Muscle layer of duodenum (tissue), 2 donors: ENCODE measurements at regions not wholly inside any gene's neighbourhood (a gene's known extent, or its start where the extent isn't known, plus 50 kb on each side); places are given as distances from the start of the nearest gene placed in this dataset.

Experiments used
- H3K27ac ChIP-seq: one replicate; pipeline ENCODE4 v1.7.0; 2013; ENCODE audit warnings: mild to moderate bottlenecking, low read length
- H3K27me3 ChIP-seq: one replicate; pipeline ENCODE4 v1.7.0; 2013; ENCODE audit warnings: low read depth, mild to moderate bottlenecking, control low read depth, low read length
- H3K36me3 ChIP-seq, 2 donors: one replicate each; pipeline ENCODE4 v1.7.0; 2013; ENCODE audit warnings: low read length in 2 of 2, control low read depth in 1 of 2, mild to moderate bottlenecking in 1 of 2; ENCODE audit not compliant: insufficient read depth in 2 of 2, control insufficient read depth in 1 of 2
- H3K4me1 ChIP-seq, 2 donors: one replicate each; pipeline ENCODE4 v1.7.0; 2013; ENCODE audit warnings: low read length in 2 of 2, mild to moderate bottlenecking in 2 of 2, control low read depth in 1 of 2, moderate library complexity in 1 of 2; ENCODE audit not compliant: insufficient read depth in 2 of 2, control insufficient read depth in 1 of 2
- H3K4me3 ChIP-seq, 2 donors: one replicate each; pipeline ENCODE4 v1.7.0; 2013; ENCODE audit warnings: low read length in 2 of 2, low read depth in 1 of 2, mild to moderate bottlenecking in 1 of 2
- H3K9me3 ChIP-seq, 2 donors: one replicate each; pipeline ENCODE4 v1.7.0; 2013; ENCODE audit warnings: low read length in 2 of 2, control low read depth in 1 of 2, mild to moderate bottlenecking in 1 of 2; ENCODE audit not compliant: control insufficient read depth in 1 of 2
- donor health status: healthy.

DNA sequence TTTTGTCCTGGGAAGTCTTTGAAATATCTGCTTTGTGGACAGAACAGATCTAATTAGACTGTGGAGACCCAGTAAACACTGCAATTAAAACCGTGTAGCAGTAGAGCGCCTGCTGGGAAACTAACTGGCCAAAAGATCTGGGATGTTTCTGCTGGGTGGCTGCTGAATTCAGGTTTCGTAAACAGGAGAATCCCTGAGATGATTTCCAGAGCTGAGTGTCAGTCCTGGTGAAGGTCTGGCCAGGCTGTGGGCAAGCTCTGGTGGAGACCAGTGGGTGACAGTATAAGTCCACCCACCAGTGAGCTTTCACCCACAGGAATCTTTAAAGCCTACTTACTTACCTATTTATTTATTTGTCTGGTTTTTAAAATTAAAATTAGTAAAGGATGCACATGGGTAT lies 257.2 kb downstream of the IRF8 start:
- Histone ChIP-seq H3K9me3 (no peaks in the 10 kb centered on the region), H3K36me3 (no peaks in the 10 kb centered on the region), H3K27ac (no peak overlapping the region), H3K4me1 (peaks cover 0 to 19% of the 10 kb centered on the region in 2 donors), H3K4me3 (no peak overlapping the region), H3K27me3 (no peaks in the 10 kb centered on the region)

DNA sequence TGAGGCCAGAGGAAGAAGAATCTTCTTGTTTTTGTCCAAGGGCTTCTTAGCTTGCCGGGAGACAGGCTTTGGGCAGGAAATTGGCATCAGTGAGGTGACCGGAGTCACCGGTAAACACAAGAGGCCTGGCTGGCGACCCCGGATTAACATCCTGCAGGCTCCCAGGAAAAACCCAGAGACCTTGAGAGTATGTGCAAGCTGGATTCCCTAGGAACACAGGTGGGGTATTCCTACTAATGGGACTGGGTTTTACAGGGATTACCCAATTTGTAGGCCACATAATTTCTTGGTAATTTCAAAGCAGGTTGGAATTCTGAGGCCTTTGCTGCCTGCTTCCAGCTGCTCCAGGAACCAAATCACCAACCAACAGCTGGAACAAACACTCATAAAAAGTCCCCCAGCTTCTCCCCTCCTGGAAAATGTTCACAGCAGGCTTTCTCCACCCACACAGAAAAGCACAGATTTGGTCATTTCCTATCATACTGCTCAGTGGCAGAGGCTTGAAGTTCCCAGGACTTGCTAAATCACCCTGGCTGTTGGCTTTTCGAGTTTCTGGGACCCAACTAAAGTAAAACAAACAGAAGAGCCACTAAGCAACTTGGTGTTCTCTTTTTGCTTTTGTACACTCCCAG lies 258.8 kb downstream of the IRF8 start:
- Histone ChIP-seq H3K27me3 (no peaks in the 10 kb centered on the region), H3K4me1 (peaks cover 0 to 10% of the 10 kb centered on the region in 2 donors), H3K36me3 (no peaks in the 10 kb centered on the region), H3K4me3 (no peak overlapping the region), H3K9me3 (no peaks in the 10 kb centered on the region), H3K27ac (peak overlapping the region; percentile 28)

DNA sequence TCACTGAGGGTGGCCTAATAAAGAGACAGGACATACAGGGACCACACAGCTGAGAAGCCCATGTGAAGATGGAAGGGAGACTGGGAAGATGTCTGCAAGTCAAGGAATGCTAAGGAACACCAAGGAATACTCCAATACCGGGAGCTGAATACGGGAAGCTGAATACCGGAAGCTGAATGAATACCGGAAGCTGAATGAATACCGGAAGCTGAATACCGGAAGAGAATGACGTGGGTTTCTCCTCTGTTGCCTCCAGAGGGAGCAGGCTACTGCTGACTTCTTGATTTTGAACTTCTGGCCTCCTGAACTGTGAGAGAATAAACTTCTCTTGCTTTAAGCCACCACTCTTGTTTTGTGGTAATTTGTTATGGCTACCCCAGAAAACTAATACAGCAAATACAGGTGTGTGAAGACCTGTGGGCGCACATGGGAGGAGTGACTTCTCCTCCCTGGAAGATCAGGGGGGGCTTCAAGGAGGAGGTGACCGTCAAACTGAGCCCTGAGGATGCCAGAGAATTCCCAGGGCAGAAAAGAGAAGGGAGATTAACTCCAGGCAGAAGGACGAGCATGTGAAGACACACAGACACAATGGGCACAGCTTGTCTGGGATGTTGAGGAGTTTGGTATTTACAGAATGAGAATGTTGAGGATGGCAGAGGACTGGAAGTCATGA lies 259.9 kb downstream of the IRF8 start:
- peaks cover 0 to 10% of the 10 kb centered on the region in 2 donors for H3K4me1 ChIP-seq

DNA sequence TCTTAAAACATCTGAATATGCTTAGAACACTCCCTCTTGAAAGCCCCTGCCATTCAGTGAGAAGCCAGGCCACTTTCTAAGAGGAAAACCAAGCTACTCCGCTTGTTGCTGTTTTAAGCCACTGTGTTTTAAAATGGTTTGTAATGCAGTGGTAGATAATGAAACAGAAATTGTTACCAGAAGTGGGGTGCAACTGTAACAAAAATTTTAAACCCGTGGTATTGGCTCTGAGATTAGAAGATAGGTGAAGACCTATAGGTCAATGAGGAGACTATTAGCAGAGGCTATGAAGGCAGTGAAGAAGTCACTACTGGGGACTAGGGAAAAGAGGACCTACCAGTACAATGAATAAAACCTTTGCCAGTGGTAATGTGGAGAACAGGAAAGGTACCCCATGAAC lies 266.5 kb downstream of the IRF8 start:
- H3K4me1 ChIP-seq: no peaks in the 10 kb centered on the region
- no peaks in the 10 kb centered on the region for H3K36me3 ChIP-seq
- H3K4me3 ChIP-seq: no peak overlapping the region
- no peaks in the 10 kb centered on the region for H3K27me3 ChIP-seq
- H3K9me3 ChIP-seq: peaks cover 10 to 14% of the 10 kb centered on the region in 2 donors
- no peak overlapping the region for H3K27ac ChIP-seq

More for the DNA sequence above, 259.9 kb downstream of the IRF8 start:
- H3K36me3 ChIP-seq: no peaks in the 10 kb centered on the region
- H3K9me3 ChIP-seq: no peaks in the 10 kb centered on the region
- H3K4me3 ChIP-seq: no peak overlapping the region
- no peak overlapping the region for H3K27ac ChIP-seq
- H3K27me3 ChIP-seq: no peaks in the 10 kb centered on the region

DNA sequence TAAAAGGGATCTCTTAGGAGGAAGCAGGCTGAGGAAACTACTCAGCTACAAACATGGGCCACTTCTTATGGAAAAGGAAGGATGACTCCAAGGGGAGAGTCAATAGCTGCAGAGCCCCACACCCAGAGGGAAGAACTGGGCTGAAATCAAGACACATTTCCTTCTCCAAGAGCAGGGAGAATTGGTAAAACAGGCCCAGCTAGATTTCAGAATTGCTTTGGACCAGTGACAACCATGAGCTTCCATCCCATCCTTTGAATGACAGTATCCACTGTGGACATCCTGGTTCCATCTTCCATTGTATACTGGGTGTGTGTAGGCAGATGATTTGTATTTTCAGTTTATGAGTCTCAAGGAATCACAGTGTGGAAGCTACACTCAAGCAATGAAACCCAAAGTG lies 267.5 kb downstream of the IRF8 start:
- Histone ChIP-seq H3K36me3 (no peaks in the 10 kb centered on the region), H3K4me3 (no peak overlapping the region), H3K27me3 (no peaks in the 10 kb centered on the region), H3K4me1 (no peaks in the 10 kb centered on the region), H3K9me3 (peaks cover 10 to 14% of the 10 kb centered on the region in 2 donors), H3K27ac (no peak overlapping the region)

DNA sequence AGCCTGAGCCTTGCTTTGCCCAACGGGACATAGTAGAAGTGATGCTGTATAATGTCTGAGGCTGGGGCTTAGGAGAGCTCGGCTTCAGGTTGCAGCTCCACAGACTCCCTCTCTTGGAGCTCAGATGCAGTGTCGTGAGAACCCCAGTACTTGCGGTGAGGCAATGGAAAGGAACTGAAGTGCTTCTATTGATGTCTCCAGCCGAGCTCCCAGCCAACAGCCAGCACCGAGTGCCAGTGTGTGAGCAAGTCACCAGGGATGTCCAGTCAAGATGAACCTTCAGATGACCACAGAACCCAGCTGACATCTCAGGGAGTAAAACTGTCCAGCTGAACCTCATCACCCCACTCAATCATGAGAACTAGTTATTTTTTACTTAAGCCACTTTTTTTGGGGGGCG lies 268.1 kb downstream of the IRF8 start:
- no peak overlapping the region for H3K4me3 ChIP-seq
- H3K36me3 ChIP-seq: no peaks in the 10 kb centered on the region
- no peaks in the 10 kb centered on the region for H3K27me3 ChIP-seq
- H3K27ac ChIP-seq: no peak overlapping the region
- no peaks in the 10 kb centered on the region for H3K4me1 ChIP-seq
- H3K9me3 ChIP-seq: peaks cover 10 to 14% of the 10 kb centered on the region in 2 donors

DNA sequence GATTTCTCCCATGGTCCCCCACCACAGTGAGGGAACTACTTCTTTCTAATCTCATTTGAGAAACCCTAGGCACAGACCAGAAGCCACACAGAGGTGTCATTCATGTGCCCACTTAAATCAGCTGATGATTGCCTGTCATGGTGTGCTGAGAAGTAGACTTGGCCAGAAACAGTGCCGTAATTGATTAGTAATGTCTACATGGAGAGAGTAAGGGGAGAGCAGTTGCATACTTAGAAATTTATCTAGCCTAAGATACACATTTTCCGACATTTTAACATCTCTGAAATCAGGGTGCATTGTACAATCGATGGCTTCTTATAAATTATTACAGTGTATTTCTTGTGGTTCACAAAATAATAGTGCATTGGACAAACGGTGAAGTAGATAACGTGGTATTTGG lies 271.8 kb downstream of the IRF8 start:
- no peak overlapping the region for H3K27ac ChIP-seq

DNA sequence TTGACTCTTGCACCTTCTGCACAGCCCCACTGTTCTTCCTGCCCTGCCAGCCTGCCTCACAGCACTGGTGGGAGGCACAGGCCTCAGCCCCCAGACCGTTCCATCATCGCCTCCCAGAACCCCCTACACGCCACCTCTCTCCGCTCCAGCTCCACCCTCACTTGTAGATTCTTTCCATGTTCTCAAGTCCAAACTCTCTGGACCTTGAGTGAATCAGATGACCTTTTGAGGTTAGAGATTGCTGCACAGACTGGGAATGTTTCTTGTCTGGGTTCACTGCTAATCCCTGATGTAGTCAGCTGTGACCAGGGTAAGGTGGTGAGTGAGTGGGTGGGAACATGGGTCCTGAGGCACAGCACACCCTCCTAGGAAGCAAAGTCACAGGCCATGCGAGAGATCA lies 272.4 kb downstream of the IRF8 start:
- Histone ChIP-seq H3K36me3 (no peaks in the 10 kb centered on the region), H3K9me3 (peaks cover 0 to 4% of the 10 kb centered on the region in 2 donors), H3K27ac (no peak overlapping the region), H3K4me3 (no peak overlapping the region), H3K4me1 (no peaks in the 10 kb centered on the region), H3K27me3 (no peaks in the 10 kb centered on the region)

More for the DNA sequence above, 271.8 kb downstream of the IRF8 start:
- no peaks in the 10 kb centered on the region for H3K36me3 ChIP-seq
- no peak overlapping the region for H3K4me3 ChIP-seq
- H3K9me3 ChIP-seq: peaks cover under 1 to 6% of the 10 kb centered on the region in 2 donors
- H3K27me3 ChIP-seq: no peaks in the 10 kb centered on the region
- H3K4me1 ChIP-seq: no peaks in the 10 kb centered on the region

DNA sequence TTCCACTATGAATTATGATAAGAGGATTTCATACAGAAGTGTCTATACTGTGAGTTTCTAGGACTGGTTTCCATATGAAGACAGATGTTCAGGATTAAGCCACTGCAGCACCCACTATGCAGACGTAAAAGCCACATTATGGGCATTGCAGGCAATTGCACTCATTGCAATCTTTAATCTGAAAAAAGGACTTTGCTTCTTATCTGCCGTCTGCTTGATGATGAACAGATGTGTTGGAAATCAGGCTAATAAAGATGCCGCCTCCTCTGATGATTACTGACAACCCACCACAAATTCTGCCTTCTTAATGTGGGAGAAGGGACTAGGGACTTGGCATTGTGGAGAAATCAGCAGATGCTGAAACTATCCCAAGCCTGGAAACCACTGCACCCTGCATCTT lies 276.9 kb downstream of the IRF8 start:
- Histone ChIP-seq H3K9me3 (no peaks in the 10 kb centered on the region), H3K27me3 (no peaks in the 10 kb centered on the region), H3K27ac (no peak overlapping the region), H3K4me3 (no peak overlapping the region), H3K4me1 (no peaks in the 10 kb centered on the region), H3K36me3 (no peaks in the 10 kb centered on the region)

DNA sequence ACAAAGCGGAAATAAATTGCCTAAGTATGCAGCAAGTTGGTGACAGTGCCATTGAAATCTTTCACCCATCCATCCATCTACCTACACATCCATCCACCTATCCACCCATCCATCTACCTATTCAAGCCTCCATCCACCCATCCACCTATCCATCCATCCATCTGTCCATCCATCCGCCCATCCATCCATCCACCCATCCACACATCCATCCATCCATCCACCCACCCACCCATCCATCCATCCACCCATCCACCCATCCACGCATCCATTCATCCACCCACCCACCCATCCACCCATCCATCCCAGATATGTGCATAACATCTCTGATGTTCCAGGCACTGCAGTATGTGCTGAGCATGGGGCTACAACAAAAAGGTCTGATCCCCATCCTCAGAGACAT lies 277.5 kb downstream of the IRF8 start:
- H3K9me3 ChIP-seq: no peaks in the 10 kb centered on the region
- no peaks in the 10 kb centered on the region for H3K27me3 ChIP-seq
- no peaks in the 10 kb centered on the region for H3K4me1 ChIP-seq
- H3K27ac ChIP-seq: no peak overlapping the region
- no peak overlapping the region for H3K4me3 ChIP-seq
- H3K36me3 ChIP-seq: no peaks in the 10 kb centered on the region

DNA sequence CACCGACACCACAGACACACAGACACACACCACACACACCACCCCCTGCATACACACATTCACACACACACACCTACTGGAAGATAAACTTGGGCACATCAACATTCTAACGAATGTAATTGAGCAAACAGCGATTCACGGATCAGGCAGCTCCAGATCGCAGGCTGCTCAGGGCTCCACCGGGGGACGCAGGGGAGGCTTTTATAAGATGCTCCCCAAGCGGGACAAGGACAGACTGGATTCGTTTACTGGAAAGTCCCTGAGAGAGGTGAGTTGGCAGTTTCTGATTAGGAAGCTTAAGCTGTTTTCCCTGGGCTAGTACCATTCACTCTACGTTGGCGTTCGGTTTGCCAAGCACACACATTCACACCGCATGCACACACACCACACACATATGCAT lies 281.3 kb downstream of the IRF8 start:
- Histone ChIP-seq H3K4me1 (no peaks in the 10 kb centered on the region), H3K36me3 (no peaks in the 10 kb centered on the region), H3K27ac (no peak overlapping the region), H3K4me3 (no peak overlapping the region), H3K27me3 (no peaks in the 10 kb centered on the region), H3K9me3 (no peaks in the 10 kb centered on the region)

DNA sequence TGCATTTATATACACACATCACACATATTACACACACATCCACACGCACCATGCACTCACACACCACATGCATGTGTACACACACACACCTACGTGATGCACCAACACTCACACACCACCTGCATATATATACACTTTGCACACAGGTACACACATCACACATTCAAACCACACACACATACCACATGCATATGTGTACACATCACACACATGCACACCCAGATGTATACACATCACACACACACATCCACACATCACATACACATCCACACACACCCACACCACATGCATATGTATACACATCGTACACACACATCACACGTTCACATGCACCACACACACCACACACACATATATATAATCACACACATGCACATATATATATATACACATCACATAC lies 281.8 kb downstream of the IRF8 start:
- no peaks in the 10 kb centered on the region for H3K27me3 ChIP-seq
- no peaks in the 10 kb centered on the region for H3K4me1 ChIP-seq
- no peak overlapping the region for H3K27ac ChIP-seq
- H3K9me3 ChIP-seq: no peaks in the 10 kb centered on the region
- no peak overlapping the region for H3K4me3 ChIP-seq
- H3K36me3 ChIP-seq: no peaks in the 10 kb centered on the region
